Mesenchymal stem cell (in vitro differentiated cells and primary cell): ENCODE measurements at regions not wholly inside any gene's neighbourhood (a gene's known extent, or its start where the extent isn't known, plus 50 kb on each side); places are given as distances from the start of the nearest gene placed in this dataset.
"Not testable (repeated sequence)": the region's sequence is repeated elsewhere in the genome, so short reads cannot be mapped to it uniquely, and the experiment has no call there.

Experiments
- DNase-seq: peaks from one replicate; pipeline ENCODE4 v3.0.0-alpha.2; 2013
- H2AFZ ChIP-seq: one replicate; pipeline ENCODE4 v1.6.1; 2013; ENCODE audit warnings: low read depth, mild to moderate bottlenecking, control low read depth, inconsistent platforms, low read length, moderate library complexity
- H2AK5ac ChIP-seq: 2 replicates; pipeline ENCODE4 v1.6.1; 2013; ENCODE audit warnings: low read length, moderate library complexity, mild to moderate bottlenecking, inconsistent platforms; ENCODE audit not compliant: severe bottlenecking
- H2BK120ac ChIP-seq: one replicate; pipeline ENCODE4 v1.6.1; 2013; ENCODE audit warnings: low read depth, mild to moderate bottlenecking, inconsistent platforms, low read length, moderate library complexity
- H2BK12ac ChIP-seq, 2 experiments: one replicate each; pipeline ENCODE4 v1.6.1; 2013; ENCODE audit warnings: inconsistent platforms in 2 of 2, low read length in 2 of 2, mild to moderate bottlenecking in 2 of 2, moderate library complexity in 2 of 2, control low read depth in 1 of 2
- H2BK15ac ChIP-seq: one replicate; pipeline ENCODE4 v1.6.1; 2013; ENCODE audit warnings: mild to moderate bottlenecking, low read depth, inconsistent platforms; ENCODE audit not compliant: poor library complexity, severe bottlenecking
- H2BK5ac ChIP-seq: 2 replicates; pipeline ENCODE4 v1.6.1; 2013; ENCODE audit warnings: low read depth, mild to moderate bottlenecking, low read length, control low read depth, inconsistent platforms; ENCODE audit not compliant: poor library complexity, severe bottlenecking
- H3K14ac ChIP-seq, 2 experiments: one replicate each; pipeline ENCODE4 v1.6.1; 2013; ENCODE audit warnings: inconsistent platforms in 2 of 2, low read length in 2 of 2, control low read depth in 1 of 2, mild to moderate bottlenecking in 1 of 2, moderate library complexity in 1 of 2
- H3K18ac ChIP-seq, 2 experiments: one replicate each; pipeline ENCODE4 v1.6.1; 2013; ENCODE audit warnings: inconsistent platforms in 2 of 2, low read length in 2 of 2, control low read depth in 1 of 2, low read depth in 1 of 2, mild to moderate bottlenecking in 1 of 2
- H3K23ac ChIP-seq, 2 experiments: one replicate each; pipeline ENCODE4 v1.6.1; 2013; ENCODE audit warnings: inconsistent platforms in 2 of 2, low read length in 2 of 2, mild to moderate bottlenecking in 2 of 2, moderate library complexity in 2 of 2, control low read depth in 1 of 2
- H3K27ac ChIP-seq: 2 replicates; pipeline ENCODE4 v1.5.1; 2013; ENCODE audit warnings: mild to moderate bottlenecking, moderate library complexity, low read length, control low read depth, inconsistent platforms; ENCODE audit not compliant: poor library complexity, severe bottlenecking
- H3K27me3 ChIP-seq, 2 experiments: 2 replicates each; pipeline versions ENCODE4 v1.6.1 to v1.7.0; 2013; ENCODE audit warnings: low read length in 2 of 2, mild to moderate bottlenecking in 2 of 2, moderate library complexity in 2 of 2, control low read depth in 1 of 2, inconsistent platforms in 1 of 2; ENCODE audit not compliant: control insufficient read depth in 1 of 2, insufficient read depth in 1 of 2
- H3K36me3 ChIP-seq, 2 experiments: 2 replicates each; pipeline versions ENCODE4 v1.6.1 to v1.7.0; 2013; ENCODE audit warnings: low read length in 2 of 2, control low read depth in 1 of 2, inconsistent platforms in 1 of 2, low read depth in 1 of 2, mild to moderate bottlenecking in 1 of 2; ENCODE audit not compliant: insufficient read depth in 2 of 2, control insufficient read depth in 1 of 2
- H3K4ac ChIP-seq, 2 experiments: one replicate each; pipeline ENCODE4 v1.6.1; 2013; ENCODE audit warnings: inconsistent platforms in 2 of 2, low read length in 2 of 2, mild to moderate bottlenecking in 2 of 2, moderate library complexity in 2 of 2, control low read depth in 1 of 2, low read depth in 1 of 2
- H3K4me1 ChIP-seq: 2 replicates; pipeline ENCODE4 v1.6.1; 2013; ENCODE audit warnings: low read depth, low read length, control low read depth; ENCODE audit not compliant: control insufficient read depth, insufficient read depth
- H3K4me2 ChIP-seq: 2 replicates; pipeline ENCODE4 v1.6.1; 2013; ENCODE audit warnings: low read length, mild to moderate bottlenecking, inconsistent platforms; ENCODE audit not compliant: poor library complexity, severe bottlenecking
- H3K4me3 ChIP-seq, 2 experiments: 2 replicates each; pipeline versions ENCODE4 v1.5.1 to v1.7.0; 2013; ENCODE audit warnings: low read length in 2 of 2, mild to moderate bottlenecking in 2 of 2, control low read depth in 1 of 2, low read depth in 1 of 2; ENCODE audit not compliant: insufficient read depth in 1 of 2
- H3K79me1 ChIP-seq: replicated peaks from 2 replicates; pipeline ENCODE4 v1.6.1; 2013; ENCODE audit warnings: mild to moderate bottlenecking, control low read depth, low read length, inconsistent platforms; ENCODE audit not compliant: poor library complexity, severe bottlenecking
- H3K9ac ChIP-seq: 2 replicates; pipeline ENCODE4 v1.7.0; 2013; ENCODE audit warnings: mild to moderate bottlenecking, low read length, moderate library complexity
- H3K9me3 ChIP-seq: 2 replicates; pipeline ENCODE4 v1.7.0; 2013; ENCODE audit warnings: mild to moderate bottlenecking, low read length; ENCODE audit not compliant: control insufficient read depth
- H4K8ac ChIP-seq: one replicate; pipeline ENCODE4 v1.6.1; 2013; ENCODE audit warnings: inconsistent platforms, mild to moderate bottlenecking, low read length, moderate library complexity
- H4K91ac ChIP-seq: one replicate; pipeline ENCODE4 v1.6.1; 2013; ENCODE audit warnings: mild to moderate bottlenecking, low read length, inconsistent platforms
- WGBS: methylation state at CpG from one replicate; pipeline ENCODE4 v1.1.7; 2013; ENCODE audit warnings: mixed read lengths; 5-methylcytosine and 5-hydroxymethylcytosine counted together

- H2BK12ac ChIP-seq, H3K18ac ChIP-seq, DNase-seq, H2BK15ac ChIP-seq, H3K27ac ChIP-seq, H2AK5ac ChIP-seq, H3K14ac ChIP-seq, H4K91ac ChIP-seq, H2BK120ac ChIP-seq, H3K27me3 ChIP-seq, H3K36me3 ChIP-seq, H3K4me1 ChIP-seq, H3K9me3 ChIP-seq, H3K9ac ChIP-seq, H3K4ac ChIP-seq, H3K4me3 ChIP-seq, H2BK5ac ChIP-seq, H2AFZ ChIP-seq, H3K79me1 ChIP-seq, H3K23ac ChIP-seq, H3K4me2 ChIP-seq, H4K8ac ChIP-seq: not testable (repeated sequence)
- WGBS = 32% methylated on average over 2 of the region's 3 CpGs
These were observed 364.1 kb downstream of the ZNF248 start for GRCh38 chr10:37493185-37493796.

- 77% methylated on average over 4 of the region's 4 CpGs for WGBS
- no peak overlapping the region for H4K91ac ChIP-seq
These were observed 364.9 kb downstream of the ANKRD30A start for GRCh38 chr10:37490266-37490665.

GRCh38 chr10:37489658-37490003 lies 364.2 kb downstream of the ANKRD30A start:
- Histone ChIP-seq H3K23ac (no peak overlapping the region), H2BK120ac (no peak overlapping the region)

More at GRCh38 chr10:37490266-37490665, 364.9 kb downstream of the ANKRD30A start:
- Histone ChIP-seq H2BK120ac (no peak overlapping the region), H3K23ac (no peak overlapping the region), H3K27me3 (no peaks in the 10 kb centered on the region), H3K18ac (no peak overlapping the region), H3K4me2 (no peak overlapping the region), H3K4me1 (no peaks in the 10 kb centered on the region), H4K8ac (no peak overlapping the region), H2AK5ac (no peak overlapping the region), H2BK15ac (no peak overlapping the region), H3K4me3 (no peak overlapping the region), H2BK12ac (no peak overlapping the region), H3K36me3 (no peaks in the 10 kb centered on the region), H3K27ac (no peak overlapping the region), H2BK5ac (no peak overlapping the region), H3K14ac (no peak overlapping the region), H3K9ac (no peak overlapping the region), H3K9me3 (no peaks in the 10 kb centered on the region), H3K79me1 (no peaks in the 10 kb centered on the region), H3K4ac (no peak overlapping the region), H2AFZ (no peak overlapping the region)
- DNase-seq = no peak

GRCh38 chr10:37488792-37489657 lies 363.6 kb downstream of the ANKRD30A start:
- Histone ChIP-seq H4K8ac (no peak overlapping the region), H3K27ac (no peak overlapping the region), H3K4me3 (no peak overlapping the region), H2BK15ac (no peak overlapping the region), H4K91ac (no peak overlapping the region), H3K4me2 (no peak overlapping the region), H3K14ac (no peak overlapping the region), H2BK120ac (no peak overlapping the region), H3K4ac (no peak overlapping the region), H3K9me3 (no peaks in the 10 kb centered on the region), H2BK12ac (no peak overlapping the region), H3K4me1 (no peaks in the 10 kb centered on the region), H3K9ac (no peak overlapping the region), H3K27me3 (no peaks in the 10 kb centered on the region), H2AFZ (no peak overlapping the region), H2AK5ac (no peak overlapping the region), H2BK5ac (no peak overlapping the region), H3K79me1 (no peaks in the 10 kb centered on the region), H3K23ac (no peak overlapping the region), H3K36me3 (no peaks in the 10 kb centered on the region), H3K18ac (no peak overlapping the region)
- 70% methylated on average over 10 of the region's 10 CpGs for WGBS
- DNase-seq = no peak

More at GRCh38 chr10:37489658-37490003, 364.2 kb downstream of the ANKRD30A start:
- H3K27ac ChIP-seq = no peak overlapping the region
- no peak for DNase-seq
- no peak overlapping the region for H2AK5ac ChIP-seq
- H3K4me3 ChIP-seq = no peak overlapping the region
- no peak overlapping the region for H3K18ac ChIP-seq
- H4K8ac ChIP-seq = no peak overlapping the region
- no peak overlapping the region for H2AFZ ChIP-seq
- H2BK12ac ChIP-seq = no peak overlapping the region
- H3K27me3 ChIP-seq = no peaks in the 10 kb centered on the region
- no peak overlapping the region for H2BK5ac ChIP-seq
- H3K36me3 ChIP-seq = no peaks in the 10 kb centered on the region
- H4K91ac ChIP-seq = no peak overlapping the region
- no peak overlapping the region for H3K14ac ChIP-seq
- H3K4ac ChIP-seq = no peak overlapping the region
- no peaks in the 10 kb centered on the region for H3K4me1 ChIP-seq
- H3K9me3 ChIP-seq = no peaks in the 10 kb centered on the region
- H3K79me1 ChIP-seq = no peaks in the 10 kb centered on the region
- no peak overlapping the region for H2BK15ac ChIP-seq
- H3K4me2 ChIP-seq = no peak overlapping the region
- 86% methylated on average over 1 of the region's 1 CpG for WGBS
- no peak overlapping the region for H3K9ac ChIP-seq
